Prostate gland (tissue), 2 donors: ENCODE measurements at regions not wholly inside any gene's neighbourhood (a gene's known extent, or its start where the extent isn't known, plus 50 kb on each side); places are given as distances from the start of the nearest gene placed in this dataset.
A peak's percentile ranks its signal among the peaks of the same experiment; 100 is the strongest.

Experiments
- DNase-seq: peaks from one replicate; pipeline ENCODE4 v3.0.0-alpha.2; 2019; ENCODE audit warnings: low spot score
- H3K27ac ChIP-seq, 2 donors: fragments of 200-600 bp; sonication (generic); 2 replicates each; pipeline ENCODE4 v1.5.1; 2017 to 2019
- H3K27me3 ChIP-seq: fragments of 200-600 bp; sonication (generic); replicated peaks from 2 replicates; pipeline ENCODE4 v1.5.1; 2019; ENCODE audit not compliant: insufficient read depth
- H3K36me3 ChIP-seq, 2 donors: fragments of 200-600 bp; sonication (generic); 1 replicate in 1 of 2; 2 replicates in 1 of 2; pipeline versions ENCODE4 v1.5.1 to v1.8.1; 2017 to 2019
- H3K4me1 ChIP-seq: fragments of 200-600 bp; sonication (generic); replicated peaks from 2 replicates; pipeline ENCODE4 v1.5.1; 2019
- H3K4me3 ChIP-seq, 2 donors: fragments of 200-600 bp; sonication (generic); 2 replicates each; pipeline ENCODE4 v1.5.1; 2017 to 2019
- H3K9me3 ChIP-seq: fragments of 200-600 bp; sonication (generic); 2 replicates; pipeline ENCODE4 v1.5.1; 2017
- POLR2A ChIP-seq: fragments of 450-650 bp; IDR thresholded peaks from one replicate; pipeline ENCODE4 v1.6.1; 2016; ENCODE audit warnings: antibody characterized with exemption, mild to moderate bottlenecking
- POLR2AphosphoS5 ChIP-seq: sonication (generic); formaldehyde crosslinking; IDR thresholded peaks from one replicate; pipeline ENCODE4 v1.6.1; 2017; ENCODE audit warnings: antibody characterized with exemption
- WGBS: methylation state at CpG from one replicate; pipeline ENCODE4 v1.1.5; 2018; 5-methylcytosine and 5-hydroxymethylcytosine counted together
- intact Hi-C: fragments of 100-400 bp; cut with DNase I; formaldehyde crosslinking; loops from one replicate; pipeline ENCODE4 v1.14.2; 2022
- TF ChIP-seq, protein P1 (sequence below), 4 experiments: fragments of 200-600 bp in 2 of 4; fragments of 450-650 bp in 2 of 4; sonication (generic) in 2 of 4; IDR thresholded peaks; 1 replicate in 3 of 4; 2 replicates in 1 of 4; pipeline ENCODE4 v1.5.1; 2016 to 2019; ENCODE audit warnings: antibody characterized with exemption in 4 of 4, mild to moderate bottlenecking in 2 of 4, moderate library complexity in 2 of 4

DNA sequence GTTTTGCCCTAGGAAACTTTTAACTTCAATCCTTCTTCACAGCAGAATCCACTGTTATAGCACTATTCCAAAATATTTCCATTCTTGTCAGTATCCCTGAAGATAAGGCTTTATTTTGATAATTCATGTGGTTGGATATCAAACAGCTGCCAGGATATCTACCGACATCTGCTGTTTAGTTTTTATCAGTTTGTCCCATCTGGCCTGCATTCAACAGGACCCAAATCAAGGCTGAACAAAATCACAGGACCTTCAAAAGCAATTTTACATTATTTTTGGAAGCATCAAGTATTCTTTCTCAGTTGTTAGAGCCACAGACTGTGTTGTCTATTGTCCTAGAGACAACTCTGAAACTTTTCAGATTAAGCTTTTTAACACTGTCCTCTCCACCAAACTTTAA is 429.0 kb upstream of the PIK3C3 start:
- Histone ChIP-seq H3K27ac (no peak overlapping the region), H3K4me1 (no peaks in the 10 kb centered on the region), H3K9me3 (no peaks in the 10 kb centered on the region), H3K36me3 (no peaks in the 10 kb centered on the region), H3K4me3 (no peak overlapping the region), H3K27me3 (no peaks in the 10 kb centered on the region)
- DNase-seq: no peak
- TF ChIP-seq POLR2A (no peak), POLR2AphosphoS5 (no peak)
- TF ChIP-seq, protein P1, sequence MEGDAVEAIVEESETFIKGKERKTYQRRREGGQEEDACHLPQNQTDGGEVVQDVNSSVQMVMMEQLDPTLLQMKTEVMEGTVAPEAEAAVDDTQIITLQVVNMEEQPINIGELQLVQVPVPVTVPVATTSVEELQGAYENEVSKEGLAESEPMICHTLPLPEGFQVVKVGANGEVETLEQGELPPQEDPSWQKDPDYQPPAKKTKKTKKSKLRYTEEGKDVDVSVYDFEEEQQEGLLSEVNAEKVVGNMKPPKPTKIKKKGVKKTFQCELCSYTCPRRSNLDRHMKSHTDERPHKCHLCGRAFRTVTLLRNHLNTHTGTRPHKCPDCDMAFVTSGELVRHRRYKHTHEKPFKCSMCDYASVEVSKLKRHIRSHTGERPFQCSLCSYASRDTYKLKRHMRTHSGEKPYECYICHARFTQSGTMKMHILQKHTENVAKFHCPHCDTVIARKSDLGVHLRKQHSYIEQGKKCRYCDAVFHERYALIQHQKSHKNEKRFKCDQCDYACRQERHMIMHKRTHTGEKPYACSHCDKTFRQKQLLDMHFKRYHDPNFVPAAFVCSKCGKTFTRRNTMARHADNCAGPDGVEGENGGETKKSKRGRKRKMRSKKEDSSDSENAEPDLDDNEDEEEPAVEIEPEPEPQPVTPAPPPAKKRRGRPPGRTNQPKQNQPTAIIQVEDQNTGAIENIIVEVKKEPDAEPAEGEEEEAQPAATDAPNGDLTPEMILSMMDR (IDR thresholded peaks at IDR 0.05): no peak
- intact Hi-C loops: no loop called here
- WGBS: 32% methylated on average over 1 of the region's 1 CpG

DNA sequence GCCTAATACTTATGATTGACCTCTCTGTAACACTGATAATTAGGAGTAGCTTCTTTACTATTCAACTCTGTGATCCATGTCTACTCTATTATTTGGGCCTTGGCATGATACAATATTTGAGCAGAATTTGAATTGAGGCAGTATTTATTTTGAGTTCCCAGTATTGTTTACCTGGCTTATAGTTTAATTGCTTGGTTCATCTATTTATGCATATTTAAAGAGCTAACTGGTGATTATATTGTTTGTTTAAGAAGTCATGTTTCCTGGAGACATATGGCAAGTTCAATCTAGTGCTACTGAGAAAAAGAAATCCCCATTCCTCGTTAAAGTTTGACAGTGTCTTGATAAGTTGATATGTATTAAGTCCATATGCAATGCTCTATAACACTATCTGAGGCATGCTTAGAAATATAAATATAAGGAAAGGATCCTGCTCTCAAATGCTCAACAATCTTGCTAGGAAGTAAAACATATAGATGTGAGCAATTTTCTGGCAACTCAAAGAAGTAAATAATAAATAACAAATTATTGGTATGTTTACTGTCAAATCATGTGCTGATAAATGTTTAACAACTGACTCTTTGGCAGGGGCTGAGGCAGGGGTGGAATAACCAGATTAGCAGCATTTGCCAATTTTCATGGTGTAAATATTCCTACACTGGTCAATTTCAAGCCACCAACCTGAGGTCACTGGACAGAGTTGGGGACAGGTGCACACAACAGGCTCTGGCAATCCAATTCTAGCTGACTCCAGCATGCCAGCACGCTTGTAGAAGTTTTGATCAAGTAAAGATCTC is 430.2 kb upstream of the PIK3C3 start:
- TF ChIP-seq POLR2AphosphoS5 (peak; percentile 22), POLR2A (no peak)
- TF ChIP-seq, protein P1 (IDR thresholded peaks at IDR 0.05): no peak
- intact Hi-C loops: no loop called here
- H3K9me3 ChIP-seq: no peaks in the 10 kb centered on the region
- no peak overlapping the region for H3K4me3 ChIP-seq
- H3K27ac ChIP-seq: peak overlapping the region in 1 of 2 donors; percentile 3
- H3K36me3 ChIP-seq: no peaks in the 10 kb centered on the region
- DNase-seq: peak; percentile 5
- 9% methylated on average over 2 of the region's 2 CpGs for WGBS
- H3K4me1 ChIP-seq: no peaks in the 10 kb centered on the region
- no peaks in the 10 kb centered on the region for H3K27me3 ChIP-seq

DNA sequence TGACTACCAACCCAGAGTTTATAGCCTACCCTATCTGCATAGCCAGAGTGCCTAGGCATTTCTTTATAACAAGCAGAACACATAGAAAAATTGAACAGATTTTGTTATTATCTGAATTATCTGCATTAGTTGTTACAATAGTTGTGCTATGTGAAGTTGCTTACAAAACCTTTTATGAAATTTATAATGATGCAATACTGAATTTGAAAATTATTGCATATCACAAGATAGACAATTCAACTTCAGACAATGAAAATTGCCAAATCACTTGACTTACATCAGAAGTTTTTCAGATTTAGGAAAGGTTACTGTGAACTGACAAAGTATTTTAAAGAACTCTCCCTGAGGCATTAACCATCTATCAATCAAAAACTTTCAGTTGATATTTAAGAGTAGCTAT is 437.9 kb upstream of the PIK3C3 start:
- intact Hi-C loops: no loop called here
- no peaks in the 10 kb centered on the region for H3K9me3 ChIP-seq
- H3K36me3 ChIP-seq: no peaks in the 10 kb centered on the region
- H3K4me1 ChIP-seq: no peaks in the 10 kb centered on the region
- TF ChIP-seq POLR2AphosphoS5 (no peak), POLR2A (no peak)
- TF ChIP-seq, protein P1 (IDR thresholded peaks at IDR 0.05): no peak
- no peak for DNase-seq
- no peak overlapping the region for H3K27ac ChIP-seq
- H3K27me3 ChIP-seq: no peaks in the 10 kb centered on the region
- no peak overlapping the region for H3K4me3 ChIP-seq

GRCh38 chr18:41513438-41513837 is 441.6 kb upstream of the PIK3C3 start:
- Histone ChIP-seq H3K27me3 (no peaks in the 10 kb centered on the region), H3K4me3 (no peak overlapping the region), H3K4me1 (no peaks in the 10 kb centered on the region), H3K27ac (no peak overlapping the region), H3K9me3 (no peaks in the 10 kb centered on the region), H3K36me3 (no peaks in the 10 kb centered on the region)
- TF ChIP-seq, protein P1 (IDR thresholded peaks at IDR 0.05): no peak
- TF ChIP-seq POLR2AphosphoS5: no peak
- TF ChIP-seq POLR2A: no peak
- WGBS: 88% methylated on average over 3 of the region's 3 CpGs
- intact Hi-C loops: no loop called here
- no peak for DNase-seq

GRCh38 chr18:41504316-41504715 is 450.7 kb upstream of the PIK3C3 start:
- intact Hi-C loops: no loop called here
- 60% methylated on average over 3 of the region's 3 CpGs for WGBS

More at GRCh38 chr18:41504316-41504715, 450.7 kb upstream of the PIK3C3 start:
- TF ChIP-seq POLR2AphosphoS5: no peak
- TF ChIP-seq, protein P1 (IDR thresholded peaks at IDR 0.05): no peak
- no peak for TF ChIP-seq POLR2A
- Histone ChIP-seq H3K27ac (no peak overlapping the region), H3K4me3 (no peak overlapping the region), H3K36me3 (no peaks in the 10 kb centered on the region), H3K27me3 (no peaks in the 10 kb centered on the region), H3K4me1 (no peaks in the 10 kb centered on the region), H3K9me3 (no peaks in the 10 kb centered on the region)
- no peak for DNase-seq
